IPS DF 4.7 (cell line): ENCODE measurements at regions not wholly inside any gene's neighbourhood (a gene's known extent, or its start where the extent isn't known, plus 50 kb on each side); places are given as distances from the start of the nearest gene placed in this dataset.

Experiments
- DNase-seq: peaks from one replicate; pipeline ENCODE4 v3.0.0-alpha.2; 2013; ENCODE audit warnings: low spot score; ENCODE audit errors: extremely low read depth

- no peak for DNase-seq
Measured at GRCh38 chr12:126349383-126349782, 1284.1 kb downstream of the AACS start.

GRCh38 chr12:126353604-126354003, 1288.4 kb downstream of the AACS start:
- DNase-seq: no peak

- no peak for DNase-seq
Measured at GRCh38 chr12:126354633-126355032, 1289.4 kb downstream of the AACS start.

- no peak for DNase-seq
Measured at GRCh38 chr12:126355346-126355745, 1290.1 kb downstream of the AACS start.

- no peak for DNase-seq
Measured at GRCh38 chr12:126358806-126359205, 1293.6 kb downstream of the AACS start.

GRCh38 chr12:126359216-126359615, 1294.0 kb downstream of the AACS start:
- DNase-seq: no peak

GRCh38 chr12:126361804-126362203, 1296.6 kb downstream of the AACS start:
- no peak for DNase-seq

GRCh38 chr12:126362493-126362892, 1297.3 kb downstream of the AACS start:
- DNase-seq: no peak

- DNase-seq: no peak
Measured at GRCh38 chr12:126362964-126363363, 1297.7 kb downstream of the AACS start.

- DNase-seq: no peak
Measured at GRCh38 chr12:126369487-126370463, 1304.5 kb downstream of the AACS start.

GRCh38 chr12:126383506-126383905, 1318.3 kb downstream of the AACS start:
- DNase-seq: no peak

GRCh38 chr12:126384026-126384564, 1318.9 kb downstream of the AACS start:
- DNase-seq: no peak

- DNase-seq: no peak
Measured at GRCh38 chr12:126385785-126386184, 1320.5 kb downstream of the AACS start.

- no peak for DNase-seq
Measured at GRCh38 chr12:126389220-126389841, 1324.1 kb downstream of the AACS start.

- no peak for DNase-seq
Measured at GRCh38 chr12:126389961-126390360, 1324.7 kb downstream of the AACS start.

- DNase-seq: no peak
Measured at GRCh38 chr12:126390969-126391566, 1325.8 kb downstream of the AACS start.

GRCh38 chr12:126396536-126396935, 1331.3 kb downstream of the AACS start:
- DNase-seq: no peak

- no peak for DNase-seq
Measured at GRCh38 chr12:126397071-126397581, 1331.9 kb downstream of the AACS start.

GRCh38 chr12:126397660-126398059, 1332.4 kb downstream of the AACS start:
- no peak for DNase-seq

- DNase-seq: no peak
Measured at GRCh38 chr12:126400831-126401230, 1335.6 kb downstream of the AACS start.

- DNase-seq: no peak
Measured at GRCh38 chr12:126404293-126404881, 1339.2 kb downstream of the AACS start.
